ENCODE measurements at regions not wholly inside any gene's neighbourhood (a gene's known extent, or its start where the extent isn't known, plus 50 kb on each side); places are given as distances from the start of the nearest gene placed in this dataset.

- Histone ChIP-seq H3K9me2 (ENCODE audit: insufficient read depth) (no peaks in the 10 kb centered on the region), H3K4me3 (no peak overlapping the region), H2AFZ (no peak overlapping the region), H3K27me3 (ENCODE audit: insufficient read depth, low read depth) (no peaks in the 10 kb centered on the region), H3K79me2 (ENCODE audit: low read depth) (no peaks in the 10 kb centered on the region), H3K27ac (no peak overlapping the region), H3K36me3 (ENCODE audit: low read depth) (no peaks in the 10 kb centered on the region), H3K4me2 (no peak overlapping the region), H3K9me3 (ENCODE audit: insufficient read depth, low read depth) (peaks cover 5% of the 10 kb centered on the region; the same call in 1 of the 2 replicates), H4K20me1 (ENCODE audit: insufficient read depth) (no peaks in the 10 kb centered on the region), H3K4me1 (replicated peaks; ENCODE audit: insufficient read depth) (no peaks in the 10 kb centered on the region), H3F3A (ENCODE audit: insufficient read depth, low read depth) (no peaks in the 10 kb centered on the region)
- CTCF ChIA-PET = no interaction called here
- intact Hi-C loops (cut with micrococcal nuclease; ENCODE audit: unreplicated experiment) = no loop called here
- TF ChIP-seq, protein P1, sequence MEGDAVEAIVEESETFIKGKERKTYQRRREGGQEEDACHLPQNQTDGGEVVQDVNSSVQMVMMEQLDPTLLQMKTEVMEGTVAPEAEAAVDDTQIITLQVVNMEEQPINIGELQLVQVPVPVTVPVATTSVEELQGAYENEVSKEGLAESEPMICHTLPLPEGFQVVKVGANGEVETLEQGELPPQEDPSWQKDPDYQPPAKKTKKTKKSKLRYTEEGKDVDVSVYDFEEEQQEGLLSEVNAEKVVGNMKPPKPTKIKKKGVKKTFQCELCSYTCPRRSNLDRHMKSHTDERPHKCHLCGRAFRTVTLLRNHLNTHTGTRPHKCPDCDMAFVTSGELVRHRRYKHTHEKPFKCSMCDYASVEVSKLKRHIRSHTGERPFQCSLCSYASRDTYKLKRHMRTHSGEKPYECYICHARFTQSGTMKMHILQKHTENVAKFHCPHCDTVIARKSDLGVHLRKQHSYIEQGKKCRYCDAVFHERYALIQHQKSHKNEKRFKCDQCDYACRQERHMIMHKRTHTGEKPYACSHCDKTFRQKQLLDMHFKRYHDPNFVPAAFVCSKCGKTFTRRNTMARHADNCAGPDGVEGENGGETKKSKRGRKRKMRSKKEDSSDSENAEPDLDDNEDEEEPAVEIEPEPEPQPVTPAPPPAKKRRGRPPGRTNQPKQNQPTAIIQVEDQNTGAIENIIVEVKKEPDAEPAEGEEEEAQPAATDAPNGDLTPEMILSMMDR (conservative IDR thresholded peaks at IDR 0.05) = no peak
- no peak for TF ChIP-seq EZH2 (IDR thresholded peaks at IDR 0.05; ENCODE audit: low read depth)
- POLR2A ChIA-PET (ENCODE audit: unreplicated experiment) = no interaction called here
- no peak for DNase-seq
- no TSS peak for BruUV-seq (replicated peaks)
Observed at GRCh38 chr6:140427842-140428241, 1053.4 kb upstream of the CITED2 start.

- H3K4me3 ChIP-seq = no peak overlapping the region
- H3K4me1 ChIP-seq (replicated peaks; ENCODE audit: insufficient read depth) = no peaks in the 10 kb centered on the region
- CTCF ChIA-PET = no interaction called here
- H3K27ac ChIP-seq = no peak overlapping the region
- POLR2A ChIA-PET (ENCODE audit: unreplicated experiment) = no interaction called here
- no peak overlapping the region for H3K4me2 ChIP-seq
- no peak for TF ChIP-seq EZH2 (IDR thresholded peaks at IDR 0.05; ENCODE audit: low read depth)
- TF ChIP-seq, protein P1 (conservative IDR thresholded peaks at IDR 0.05) = no peak
- H3K27me3 ChIP-seq (ENCODE audit: insufficient read depth, low read depth) = no peaks in the 10 kb centered on the region
- DNase-seq = no peak
- H2AFZ ChIP-seq = no peak overlapping the region
- H4K20me1 ChIP-seq (ENCODE audit: insufficient read depth) = no peaks in the 10 kb centered on the region
- H3K9me3 ChIP-seq (ENCODE audit: insufficient read depth, low read depth) = peaks cover 3% of the 10 kb centered on the region; the same call in 1 of the 2 replicates
- no peaks in the 10 kb centered on the region for H3K79me2 ChIP-seq (ENCODE audit: low read depth)
- H3K36me3 ChIP-seq (ENCODE audit: low read depth) = no peaks in the 10 kb centered on the region
- intact Hi-C loops (cut with micrococcal nuclease; ENCODE audit: unreplicated experiment) = no loop called here
- H3K9me2 ChIP-seq (ENCODE audit: insufficient read depth) = no peaks in the 10 kb centered on the region
- BruUV-seq (replicated peaks) = no TSS peak
- H3F3A ChIP-seq (ENCODE audit: insufficient read depth, low read depth) = no peaks in the 10 kb centered on the region
Observed at GRCh38 chr6:140414966-140415620, 1040.6 kb upstream of the CITED2 start.

- Histone ChIP-seq H2AFZ (no peak overlapping the region), H3K9me2 (ENCODE audit: insufficient read depth) (no peaks in the 10 kb centered on the region; the same call in 1 of the 2 replicates), H3K4me3 (no peak overlapping the region), H3K27ac (no peak overlapping the region), H3K4me2 (no peak overlapping the region), H3K9me3 (ENCODE audit: insufficient read depth, low read depth) (peaks cover 13% of the 10 kb centered on the region), H3K79me2 (ENCODE audit: low read depth) (no peaks in the 10 kb centered on the region), H4K20me1 (ENCODE audit: insufficient read depth) (no peaks in the 10 kb centered on the region), H3K36me3 (ENCODE audit: low read depth) (no peaks in the 10 kb centered on the region), H3F3A (ENCODE audit: insufficient read depth, low read depth) (no peaks in the 10 kb centered on the region), H3K27me3 (ENCODE audit: insufficient read depth, low read depth) (no peaks in the 10 kb centered on the region), H3K4me1 (replicated peaks; ENCODE audit: insufficient read depth) (no peaks in the 10 kb centered on the region)
- POLR2A ChIA-PET (ENCODE audit: unreplicated experiment) = interaction anchor here (0.6 kb wide), 1 partner anchor 78 kb away, joined by 4 read pairs; no protein-coding TSS in a partner anchor
- no TSS peak for BruUV-seq (replicated peaks)
- CTCF ChIA-PET = no interaction called here
- no peak for DNase-seq
- TF ChIP-seq EZH2 (IDR thresholded peaks at IDR 0.05; ENCODE audit: low read depth) = no peak
- TF ChIP-seq, protein P1 (conservative IDR thresholded peaks at IDR 0.05) = no peak
- intact Hi-C loops (cut with micrococcal nuclease; ENCODE audit: unreplicated experiment) = no loop called here
Observed at GRCh38 chr6:140403020-140403419, 1028.6 kb upstream of the CITED2 start.

Measured in PC-9 (cell line).